RWPE1 (cell line): ENCODE measurements at regions not wholly inside any gene's neighbourhood (a gene's known extent, or its start where the extent isn't known, plus 50 kb on each side); places are given as distances from the start of the nearest gene placed in this dataset.
"Not testable (repeated sequence)": the region's sequence is repeated elsewhere in the genome, so short reads cannot be mapped to it uniquely, and the experiment has no call there.

Experiments used
- CTCF ChIA-PET: fragments of 350-600 bp; sonication (Branson Sonifier 250); formaldehyde crosslinking; extraction: SDS; loops from one replicate; lab custom pipeline; 2021; lab: Yijun Ruan, JAX
- POLR2A ChIA-PET: fragments of 400-600 bp; formaldehyde crosslinking; extraction: SDS; loops from one replicate; lab custom pipeline; 2020; ENCODE audit warnings: antibody characterized with exemption; ENCODE audit not compliant: low non-redundant PET; lab: Yijun Ruan, JAX
- DNase-seq: peaks from one replicate; pipeline ENCODE4 v3.0.0; 2012; ENCODE audit warnings: low spot score
- H3K27ac ChIP-seq: fragments of 450-650 bp; 2 replicates; pipeline ENCODE4 v1.5.1; 2017
- TF ChIP-seq, protein P1 (sequence below): fragments of 450-650 bp; conservative IDR thresholded peaks from 2 replicates; pipeline ENCODE4 v1.5.1; 2017; ENCODE audit warnings: low read depth, mild to moderate bottlenecking

DNA sequence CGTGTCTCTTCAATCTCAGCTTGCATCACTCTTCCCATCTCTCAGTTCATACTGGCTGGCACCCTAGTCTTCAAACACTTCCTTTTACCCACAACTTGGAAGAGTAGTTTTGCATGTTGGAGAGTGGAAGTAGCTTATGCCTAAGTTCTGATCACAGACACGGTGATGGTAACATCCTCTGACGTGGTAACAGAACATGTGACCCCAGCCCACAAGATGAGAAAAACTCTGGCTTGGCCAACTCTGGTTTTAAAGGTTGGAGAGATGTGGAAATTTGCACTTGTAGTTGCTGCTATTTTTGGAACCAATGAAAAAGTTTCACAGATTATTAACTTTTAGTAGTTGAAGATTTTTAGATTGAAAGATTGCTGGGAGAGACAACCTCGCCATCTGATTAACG lies 155.4 kb upstream of the SLC35G4 start:
- TF ChIP-seq, protein P1, sequence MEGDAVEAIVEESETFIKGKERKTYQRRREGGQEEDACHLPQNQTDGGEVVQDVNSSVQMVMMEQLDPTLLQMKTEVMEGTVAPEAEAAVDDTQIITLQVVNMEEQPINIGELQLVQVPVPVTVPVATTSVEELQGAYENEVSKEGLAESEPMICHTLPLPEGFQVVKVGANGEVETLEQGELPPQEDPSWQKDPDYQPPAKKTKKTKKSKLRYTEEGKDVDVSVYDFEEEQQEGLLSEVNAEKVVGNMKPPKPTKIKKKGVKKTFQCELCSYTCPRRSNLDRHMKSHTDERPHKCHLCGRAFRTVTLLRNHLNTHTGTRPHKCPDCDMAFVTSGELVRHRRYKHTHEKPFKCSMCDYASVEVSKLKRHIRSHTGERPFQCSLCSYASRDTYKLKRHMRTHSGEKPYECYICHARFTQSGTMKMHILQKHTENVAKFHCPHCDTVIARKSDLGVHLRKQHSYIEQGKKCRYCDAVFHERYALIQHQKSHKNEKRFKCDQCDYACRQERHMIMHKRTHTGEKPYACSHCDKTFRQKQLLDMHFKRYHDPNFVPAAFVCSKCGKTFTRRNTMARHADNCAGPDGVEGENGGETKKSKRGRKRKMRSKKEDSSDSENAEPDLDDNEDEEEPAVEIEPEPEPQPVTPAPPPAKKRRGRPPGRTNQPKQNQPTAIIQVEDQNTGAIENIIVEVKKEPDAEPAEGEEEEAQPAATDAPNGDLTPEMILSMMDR: no peak
- H3K27ac ChIP-seq: no peak overlapping the region
- no peak for DNase-seq
- ChIA-PET CTCF (interaction anchor here (0.6 kb wide), 1 partner anchor 1872 kb away, joined by 3 read pairs; no protein-coding TSS in a partner anchor), POLR2A (no interaction called here)

DNA sequence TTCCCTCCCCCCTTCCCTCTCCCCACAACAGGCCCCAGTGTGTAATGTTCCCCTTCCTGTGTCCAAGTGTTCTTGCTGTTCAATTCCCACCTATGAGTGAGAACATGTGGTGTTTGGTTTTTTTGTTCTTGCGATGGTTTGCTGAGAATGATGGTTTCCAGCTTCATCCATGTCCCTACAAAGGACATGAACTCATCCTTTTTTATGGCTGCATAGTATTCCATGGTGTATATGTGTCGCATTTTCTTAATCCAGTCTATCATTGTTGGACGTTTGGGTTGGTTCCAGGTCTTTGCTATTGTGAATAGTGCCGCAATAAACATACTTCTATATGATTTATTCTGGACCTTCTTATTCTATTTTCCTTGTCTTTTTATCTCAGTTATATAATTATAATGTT lies 165.2 kb upstream of the SLC35G4 start:
- CTCF ChIA-PET, H3K27ac ChIP-seq, POLR2A ChIA-PET, DNase-seq: not testable (repeated sequence)

DNA sequence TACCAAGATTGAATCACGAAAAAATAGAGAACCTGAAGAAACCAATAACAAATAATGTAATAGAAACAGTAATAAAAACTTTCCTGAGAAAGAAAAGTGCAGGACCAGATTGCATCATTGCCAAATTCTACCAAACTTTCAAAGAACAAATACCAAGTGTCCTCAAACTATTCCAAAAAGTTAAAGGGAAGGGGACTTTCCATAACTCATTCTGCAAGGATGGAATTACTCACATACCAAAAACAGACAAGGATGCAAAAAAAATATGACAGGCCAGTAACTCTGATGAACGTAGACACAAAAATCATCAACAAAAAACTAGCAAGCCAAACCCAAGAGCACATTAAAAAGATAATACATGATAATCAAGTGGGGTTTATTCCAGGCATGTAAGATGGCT lies 172.3 kb upstream of the SLC35G4 start:
- POLR2A ChIA-PET: no interaction called here

DNA sequence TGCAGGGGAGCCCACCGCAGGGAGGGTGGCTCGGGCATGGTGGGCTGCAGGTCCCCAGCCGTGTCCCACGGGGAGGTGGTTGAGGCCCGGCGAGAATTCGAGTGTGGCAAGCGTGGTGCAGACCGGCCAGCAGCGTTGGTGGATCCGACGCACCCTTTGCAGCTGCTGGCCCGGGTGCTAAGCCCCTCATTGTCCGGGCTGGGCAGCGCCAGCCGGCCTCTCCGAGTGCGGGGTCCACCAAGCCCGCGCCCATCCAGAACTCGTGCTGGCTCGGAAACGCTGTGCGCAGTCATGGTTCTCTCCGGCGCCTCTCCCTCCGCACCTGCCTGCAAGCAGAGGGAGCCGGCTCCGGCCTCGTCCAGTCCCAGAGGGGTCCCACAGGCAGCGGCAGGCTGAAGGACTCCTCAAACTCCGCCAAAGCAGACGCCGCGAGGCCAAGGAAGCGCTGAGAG lies 177.0 kb upstream of the SLC35G4 start:
- ChIA-PET POLR2A (no interaction called here), CTCF (no interaction called here)
- DNase-seq: no peak
- TF ChIP-seq, protein P1: no peak
- H3K27ac ChIP-seq: no peak overlapping the region

More for the DNA sequence above, 172.3 kb upstream of the SLC35G4 start:
- TF ChIP-seq, protein P1: no peak
- H3K27ac ChIP-seq: no peak overlapping the region
- CTCF ChIA-PET: no interaction called here
- no peak for DNase-seq

DNA sequence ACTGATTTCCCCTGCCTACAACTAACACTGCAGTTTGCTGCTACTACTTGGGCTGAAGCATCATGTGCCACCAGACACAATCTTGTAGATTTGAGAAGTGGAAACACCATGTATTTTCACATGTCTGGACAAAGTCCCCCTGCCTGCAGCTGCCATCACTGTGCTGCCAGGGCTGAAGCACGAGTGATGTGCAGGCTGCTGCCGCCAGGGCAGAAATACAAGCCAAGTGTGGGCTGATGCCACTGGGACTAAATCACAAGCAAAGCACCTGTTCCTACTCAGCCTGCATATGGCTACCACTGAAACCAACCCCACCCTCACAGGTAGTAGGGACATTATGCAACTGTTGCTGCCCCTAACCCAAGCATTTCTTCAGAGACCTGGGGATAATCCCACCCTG lies 179.5 kb upstream of the SLC35G4 start:
- no peak overlapping the region for H3K27ac ChIP-seq
- ChIA-PET POLR2A (no interaction called here), CTCF (no interaction called here)
- no peak for DNase-seq
- TF ChIP-seq, protein P1: no peak

DNA sequence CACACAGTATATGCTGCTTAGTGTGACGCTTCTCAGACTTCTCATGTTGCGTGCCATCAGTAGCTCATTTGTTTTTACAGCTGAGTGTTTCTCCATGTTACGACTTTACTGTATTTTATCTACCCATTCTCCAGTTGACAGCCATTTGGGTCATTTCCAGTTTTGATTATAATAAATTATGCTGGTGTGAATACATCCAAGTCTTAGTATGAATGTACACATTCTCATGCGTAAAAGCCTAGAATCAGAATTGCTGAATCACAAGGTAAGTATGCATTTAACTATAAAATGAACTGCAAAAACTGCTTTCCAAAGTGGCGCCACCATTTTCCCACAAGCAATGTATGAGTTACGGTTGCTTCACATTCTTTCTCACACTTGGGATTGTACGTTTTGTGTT lies 184.2 kb upstream of the SLC35G4 start:
- no peak overlapping the region for H3K27ac ChIP-seq
- ChIA-PET CTCF (no interaction called here), POLR2A (no interaction called here)
- DNase-seq: no peak
- TF ChIP-seq, protein P1: no peak

DNA sequence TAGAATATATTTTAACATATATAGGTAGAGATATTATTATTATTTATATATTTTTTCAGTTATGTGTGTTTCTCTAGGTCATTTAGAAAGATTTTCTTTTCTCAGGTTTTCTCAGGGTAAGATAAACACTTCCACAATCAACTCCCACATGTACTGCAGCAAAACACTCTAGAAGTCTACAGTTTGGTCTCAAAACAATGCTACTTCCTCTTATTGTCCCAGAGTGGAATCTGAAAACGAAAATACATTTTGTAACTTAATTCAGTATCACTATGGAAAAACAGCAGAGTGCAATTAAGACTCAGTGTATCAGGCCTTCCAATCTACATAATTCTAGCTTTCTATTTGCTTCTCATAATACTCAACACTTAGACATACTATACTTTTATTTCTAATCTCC lies 190.1 kb upstream of the SLC35G4 start:
- POLR2A ChIA-PET: no interaction called here
- TF ChIP-seq, protein P1: no peak
- DNase-seq: no peak
- no peak overlapping the region for H3K27ac ChIP-seq
- CTCF ChIA-PET: no interaction called here
